ENCODE measurements at regions not wholly inside any gene's neighbourhood (a gene's known extent, or its start where the extent isn't known, plus 50 kb on each side); places are given as distances from the start of the nearest gene placed in this dataset.
"Not testable (repeated sequence)": the region's sequence is repeated elsewhere in the genome, so short reads cannot be mapped to it uniquely, and the experiment has no call there.

- BruUV-seq (replicated peaks); H3K4me2 ChIP-seq (ENCODE audit: insufficient read depth, low read length); in situ Hi-C loops (cut with MboI); CTCF ChIA-PET (ENCODE audit: low intra/inter-chr PET ratio); FAIRE-seq; H3K4me1 ChIP-seq (replicated peaks in 1 of 2; ENCODE audit: control insufficient read depth in 2 of 2, insufficient read depth in 2 of 2, low read length in 2 of 2); H3K9me1 ChIP-seq (ENCODE audit: control insufficient read depth, insufficient read depth, low read length); H3K27me3 ChIP-seq (ENCODE audit: control insufficient read depth in 2 of 2, insufficient read depth in 2 of 2, low read length in 2 of 2); H3K4me3 ChIP-seq; H3K79me2 ChIP-seq (ENCODE audit: control insufficient read depth, insufficient read depth, low read length); H4K20me1 ChIP-seq (replicated peaks; ENCODE audit: control insufficient read depth, insufficient read depth, low read length); H3K27ac ChIP-seq (ENCODE audit: extremely low read depth, low read depth, low read length); DNase-seq (ENCODE audit: extremely low read depth in 1 of 4, low spot score in 3 of 4); H2AFZ ChIP-seq (ENCODE audit: low read depth, low read length); H3K36me3 ChIP-seq (ENCODE audit: control insufficient read depth, insufficient read depth, low read length); POLR2A ChIA-PET; H3K9me3 ChIP-seq (replicated peaks; ENCODE audit: control insufficient read depth, insufficient read depth, low read depth, low read length); ATAC-seq; H3K9ac ChIP-seq (ENCODE audit: insufficient read depth in 1 of 2, low read depth in 2 of 2, low read length in 2 of 2): not testable (repeated sequence)
- 42% methylated on average over 2 of the region's 4 CpGs for WGBS (ENCODE audit: insufficient coverage, low coverage, missing lambda C conversion rate)
- intact Hi-C loops (cut with micrococcal nuclease) = loop anchor here (5.0 kb wide), 1 partner anchor 171 kb away; no protein-coding TSS in a partner anchor
These were observed 168.3 kb downstream of the CD24 start for GRCh38 chr6:106806253-106806652.

- Histone ChIP-seq H3K4me2 (ENCODE audit: insufficient read depth, low read length) (no peak overlapping the region), H3K4me1 (replicated peaks in 1 of 2; ENCODE audit: control insufficient read depth in 2 of 2, insufficient read depth in 2 of 2, low read length in 2 of 2) (peaks cover 4 to 6% of the 10 kb centered on the region in 2 experiments; a peak in 2 of 5 replicates), H3K4me3 (no peak overlapping the region), H3K27me3 (ENCODE audit: control insufficient read depth in 2 of 2, insufficient read depth in 2 of 2, low read length in 2 of 2) (no peaks in the 10 kb centered on the region), H3K27ac (ENCODE audit: extremely low read depth, low read depth, low read length) (no peak overlapping the region), H3K79me2 (ENCODE audit: control insufficient read depth, insufficient read depth, low read length) (no peaks in the 10 kb centered on the region), H3K36me3 (ENCODE audit: control insufficient read depth, insufficient read depth, low read length) (no peaks in the 10 kb centered on the region), H3K9me1 (ENCODE audit: control insufficient read depth, insufficient read depth, low read length) (no peaks in the 10 kb centered on the region), H3K9ac (ENCODE audit: insufficient read depth in 1 of 2, low read depth in 2 of 2, low read length in 2 of 2) (no peak overlapping the region), H2AFZ (ENCODE audit: low read depth, low read length) (no peak overlapping the region), H3K9me3 (replicated peaks; ENCODE audit: control insufficient read depth, insufficient read depth, low read depth, low read length) (no peaks in the 10 kb centered on the region), H4K20me1 (replicated peaks; ENCODE audit: control insufficient read depth, insufficient read depth, low read length) (no peaks in the 10 kb centered on the region)
- FAIRE-seq (no peak), DNase-seq (ENCODE audit: extremely low read depth in 1 of 4, low spot score in 3 of 4) (no peak), ATAC-seq (no peak)
- BruUV-seq (replicated peaks) = no TSS peak
- intact Hi-C loops (cut with micrococcal nuclease) (loop anchor here (5.0 kb wide), 1 partner anchor 172 kb away; no protein-coding TSS in a partner anchor), in situ Hi-C loops (cut with MboI) (no loop called here)
- 81% methylated on average over 13 of the region's 27 CpGs for WGBS (ENCODE audit: insufficient coverage, low coverage, missing lambda C conversion rate)
- ChIA-PET CTCF (ENCODE audit: low intra/inter-chr PET ratio) (no interaction called here), POLR2A (no interaction called here)
- TF ChIP-seq ZBTB33 (CRISPR knock-in tag; IDR thresholded peaks at IDR 0.05) (0 out of 2 replicates have a peak, but pooled peaks have one; percentile 43), YBX1 (IDR thresholded peaks at IDR 0.05) (no peak), RREB1 (CRISPR knock-in tag; IDR thresholded peaks at IDR 0.05) (no peak), POLR2B (IDR thresholded peaks at IDR 0.05; ENCODE audit: low read depth, partially characterized antibody) (no peak)
These were observed 168.8 kb downstream of the CD24 start for GRCh38 chr6:106805771-106806170.

Measured in K562 (cell line).